ENCODE measurements at regions not wholly inside any gene's neighbourhood (a gene's known extent, or its start where the extent isn't known, plus 50 kb on each side); places are given as distances from the start of the nearest gene placed in this dataset.

DNA sequence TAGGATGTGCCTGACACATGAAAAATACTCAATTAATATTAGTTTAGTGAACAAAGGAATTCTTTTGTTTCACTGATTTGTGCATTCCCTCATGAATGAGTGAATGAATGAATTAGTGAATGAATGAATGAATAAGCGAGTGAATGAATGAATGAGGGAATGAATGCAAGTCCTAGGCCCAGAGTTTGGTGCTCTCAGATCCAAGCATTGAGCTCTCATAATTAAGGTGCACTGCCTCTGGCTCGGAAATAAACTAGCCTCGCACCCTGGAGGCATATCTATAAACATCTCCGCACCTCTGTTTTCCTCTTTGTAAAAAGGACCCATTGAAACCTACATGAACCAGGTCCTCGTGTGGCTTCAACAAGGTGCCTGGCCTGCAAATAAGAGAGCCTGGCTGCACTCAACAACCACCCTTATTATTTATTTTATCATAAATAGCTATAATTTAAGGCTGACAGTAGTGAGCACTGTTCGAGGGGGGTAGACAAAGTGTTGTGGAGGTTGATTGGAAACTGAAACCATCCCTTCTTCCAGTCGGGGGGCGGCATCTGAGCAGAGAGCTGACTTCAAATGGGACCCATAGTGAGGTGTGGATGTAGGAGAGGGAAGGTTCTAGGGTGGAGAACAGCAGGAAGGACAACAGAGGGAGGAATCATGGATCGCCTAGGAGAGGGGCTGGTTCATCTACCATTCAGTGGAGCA is 316.8 kb downstream of the BCL11B start:
- CTCF ChIA-PET, result interaction anchor here (0.8 to 2.0 kb wide), 2 partner anchors 9 to 12 kb away, joined by 3 to 5 read pairs; no protein-coding TSS in a partner anchor

GRCh38 chr14:98955741-98956070 is 316.3 kb downstream of the BCL11B start:
- ChIA-PET CTCF (no interaction called here), POLR2A (no interaction called here)
- DNase-seq (ENCODE audit: extremely low spot score), result no peak
- TF ChIP-seq CTCF (IDR thresholded peaks at IDR 0.05; ENCODE audit: control extremely low read depth, extremely low read depth, low read depth, missing control alignments), result no peak

More for the DNA sequence above, 316.8 kb downstream of the BCL11B start:
- TF ChIP-seq CTCF (IDR thresholded peaks at IDR 0.05; ENCODE audit: control extremely low read depth, extremely low read depth, low read depth, missing control alignments), result no peak
- POLR2A ChIA-PET, result no interaction called here
- no peak for DNase-seq (ENCODE audit: extremely low spot score)

DNA sequence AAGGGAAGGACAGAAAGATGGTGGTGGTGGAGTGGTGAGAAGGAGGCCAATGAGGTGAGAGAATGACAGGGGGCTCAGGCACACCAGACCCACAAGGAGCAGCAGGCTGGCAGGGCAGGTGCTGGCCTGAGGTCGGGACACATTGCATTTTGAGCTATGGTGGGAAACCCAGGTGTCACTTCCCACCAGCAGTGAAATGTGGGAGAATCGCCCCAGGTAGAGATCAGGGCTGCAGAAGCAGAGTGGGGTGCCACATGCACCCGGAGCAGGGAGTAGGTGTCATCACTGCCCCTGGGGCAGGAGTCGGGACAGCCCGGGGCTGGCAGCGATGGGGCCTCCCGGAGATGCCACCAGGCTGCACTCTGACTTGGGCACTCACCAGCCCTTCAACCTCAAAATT is 315.8 kb downstream of the BCL11B start:
- ChIA-PET CTCF (no interaction called here), POLR2A (no interaction called here)
- TF ChIP-seq CTCF (IDR thresholded peaks at IDR 0.05; ENCODE audit: control extremely low read depth, extremely low read depth, low read depth, missing control alignments), result no peak
- no peak for DNase-seq (ENCODE audit: extremely low spot score)

GRCh38 chr14:98956661-98957060 is 315.3 kb downstream of the BCL11B start:
- TF ChIP-seq CTCF (IDR thresholded peaks at IDR 0.05; ENCODE audit: control extremely low read depth, extremely low read depth, low read depth, missing control alignments), result no peak
- no peak for DNase-seq (ENCODE audit: extremely low spot score)
- CTCF ChIA-PET, result no interaction called here
- POLR2A ChIA-PET, result no interaction called here

DNA sequence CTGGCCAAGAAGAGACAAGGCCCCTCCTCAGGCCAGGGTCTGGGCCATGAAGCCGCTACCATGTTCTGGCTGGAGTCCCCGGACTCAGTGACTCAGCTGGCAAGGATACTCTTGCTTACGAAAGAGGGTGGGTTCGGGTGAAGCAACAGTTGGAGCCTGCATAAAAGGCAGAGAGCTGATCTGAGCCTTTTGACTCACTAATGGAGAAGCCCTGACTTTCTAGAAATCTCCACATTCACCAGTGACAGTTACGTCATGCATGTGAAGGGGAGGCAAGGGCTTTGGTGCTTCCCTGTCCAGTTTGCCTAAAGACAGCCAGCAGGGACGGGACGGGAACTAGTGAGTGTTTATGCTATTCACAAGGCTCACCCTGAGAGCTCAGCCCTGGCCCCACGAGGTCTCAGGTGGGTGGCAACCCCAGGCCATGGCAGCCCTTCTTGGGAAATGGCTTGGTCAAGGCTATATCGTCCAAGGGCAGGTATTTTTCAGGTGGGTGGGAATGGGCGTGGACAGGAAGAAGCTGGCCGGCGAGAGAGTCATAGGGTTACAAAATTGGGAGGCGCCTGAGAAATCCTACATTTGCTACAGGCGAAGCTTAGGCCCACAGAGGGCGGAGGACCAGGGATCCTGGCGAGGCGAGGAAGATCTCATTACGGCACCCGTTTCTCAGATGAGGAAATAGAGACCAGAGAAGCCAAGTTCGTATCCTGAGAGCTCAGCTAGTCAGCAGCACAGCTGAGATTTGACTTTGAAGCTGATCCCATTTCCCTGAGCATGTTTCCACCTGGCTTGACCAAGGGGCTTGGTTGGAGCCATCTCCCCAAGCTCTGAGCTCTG is 314.6 kb downstream of the BCL11B start:
- POLR2A ChIA-PET, result no interaction called here
- no peak for DNase-seq (ENCODE audit: extremely low spot score)
- no peak for TF ChIP-seq CTCF (IDR thresholded peaks at IDR 0.05; ENCODE audit: control extremely low read depth, extremely low read depth, low read depth, missing control alignments)
- CTCF ChIA-PET, result no interaction called here

- no peak for DNase-seq (ENCODE audit: extremely low spot score)
- ChIA-PET POLR2A (no interaction called here), CTCF (no interaction called here)
- TF ChIP-seq CTCF (IDR thresholded peaks at IDR 0.05; ENCODE audit: control extremely low read depth, extremely low read depth, low read depth, missing control alignments), result no peak
Measured at GRCh38 chr14:98958048-98958631, 313.9 kb downstream of the BCL11B start.
